HCT116 (cell line): ENCODE measurements at regions not wholly inside any gene's neighbourhood (a gene's known extent, or its start where the extent isn't known, plus 50 kb on each side); places are given as distances from the start of the nearest gene placed in this dataset.

Experiments
- ATAC-seq: fragments of 200-7000 bp; cut with Tn5 transposase; 2 replicates; pipeline ENCODE4 v1.9.1; 2020; ENCODE audit warnings: mild to moderate bottlenecking, moderate library complexity
- BruUV-seq: library from RNA; stranded (reverse); fragments of 400-500 nt; replicated peaks from 2 replicates; lab custom pipeline; 2021; lab: Mats Ljungman, UMichigan
- CTCF ChIA-PET: fragments of 300-600 bp; sonication (Branson Sonifier 250); formaldehyde crosslinking; loops from one replicate; lab custom pipeline; 2021; ENCODE audit warnings: antibody characterized with exemption; lab: Charles Lee
- POLR2A ChIA-PET: fragments of 300-600, 350-600 bp; sonication (Branson Sonifier 250); formaldehyde crosslinking; loops from one replicate; lab custom pipeline; 2021; ENCODE audit warnings: antibody characterized with exemption; lab: Charles Lee
- RAD21 ChIA-PET, 2 experiments: fragments of 300-600 bp; sonication (Branson Sonifier 250); formaldehyde crosslinking; loops; one replicate each; lab custom pipeline; 2023; ENCODE audit warnings: low total read pairs in 2 of 2; ENCODE audit not compliant: uncharacterized antibody in 2 of 2, unreplicated experiment in 2 of 2, low non-redundant PET in 1 of 2; lab: Charles Lee
- DNase-seq: peaks from one replicate; pipeline ENCODE4 v3.0.0-alpha.2; 2010; ENCODE audit warnings: low read depth, low spot score
- H2AFZ ChIP-seq: fragments of 200-600 bp; shearing (Covaris generic), sonication (generic); 2 replicates; pipeline ENCODE4 v1.6.1; 2017; ENCODE audit warnings: low read depth, mixed run types, mixed read lengths, antibody characterized with exemption, low read length; ENCODE audit not compliant: poor library complexity, severe bottlenecking
- H3K27ac ChIP-seq: 2 replicates; pipeline ENCODE4 v1.5.1; 2012; ENCODE audit warnings: low read depth, low read length
- H3K27me3 ChIP-seq: fragments of 200-600 bp; sonication (generic); 2 replicates; pipeline ENCODE4 v1.6.1; 2016; ENCODE audit warnings: mixed run types, low read length, mixed read lengths; ENCODE audit not compliant: insufficient read depth
- H3K36me3 ChIP-seq, 2 experiments: fragments of 200-500 bp in 1 of 2; fragments of 200-600 bp in 1 of 2; sonication (Bioruptor generic) in 1 of 2; sonication (generic) in 1 of 2; 2 replicates each; pipeline versions ENCODE4 v1.5.1 to v1.6.1; 2014 to 2016; ENCODE audit warnings: low read length in 2 of 2, inconsistent platforms in 1 of 2, mixed read lengths in 1 of 2, mixed run types in 1 of 2; ENCODE audit not compliant: insufficient read depth in 2 of 2, control insufficient read depth in 1 of 2
- H3K4me1 ChIP-seq, 2 experiments: fragments of 200-600 bp in 1 of 2; sonication (generic) in 1 of 2; 2 replicates each; pipeline versions ENCODE4 v1.5.1 to v1.6.1; 2012 to 2017; ENCODE audit warnings: low read length in 2 of 2, inconsistent platforms in 1 of 2, mild to moderate bottlenecking in 1 of 2, mixed read lengths in 1 of 2, mixed run types in 1 of 2, moderate library complexity in 1 of 2; ENCODE audit not compliant: insufficient read depth in 2 of 2, control insufficient read depth in 1 of 2
- H3K4me2 ChIP-seq: fragments of 200-600 bp; sonication (generic); 2 replicates; pipeline ENCODE4 v1.6.1; 2017; ENCODE audit warnings: mixed run types, low read length, mixed read lengths
- H3K4me3 ChIP-seq, 2 experiments: fragments of 200-600 bp in 1 of 2; sonication (generic) in 1 of 2; replicated peaks in 1 of 2; 2 replicates each; pipeline ENCODE4 v1.5.1; 2011 to 2016; ENCODE audit warnings: low read length in 2 of 2, control low read depth in 1 of 2, low read depth in 1 of 2, mild to moderate bottlenecking in 1 of 2, mixed read lengths in 1 of 2, mixed run types in 1 of 2
- H3K79me2 ChIP-seq: fragments of 200-600 bp; sonication (generic); 2 replicates; pipeline ENCODE4 v1.6.1; 2017; ENCODE audit warnings: mild to moderate bottlenecking, mixed run types, low read length, moderate library complexity, mixed read lengths; ENCODE audit not compliant: insufficient read depth
- H3K9ac ChIP-seq: fragments of 200-600 bp; sonication (generic); 2 replicates; pipeline ENCODE4 v1.6.1; 2016; ENCODE audit warnings: low read length, mixed read lengths
- H3K9me2 ChIP-seq: fragments of 200-600 bp; sonication (generic), shearing (Covaris generic); 2 replicates; pipeline ENCODE4 v1.6.1; 2017; ENCODE audit warnings: mixed run types, mild to moderate bottlenecking, moderate library complexity; ENCODE audit not compliant: insufficient read depth
- H3K9me3 ChIP-seq, 2 experiments: fragments of 200-500 bp in 1 of 2; fragments of 200-600 bp in 1 of 2; sonication (Bioruptor generic) in 1 of 2; sonication (generic) in 1 of 2; 2 replicates each; pipeline ENCODE4 v1.6.1; 2014 to 2017; ENCODE audit warnings: low read length in 2 of 2, mixed read lengths in 2 of 2, inconsistent platforms in 1 of 2, low read depth in 1 of 2, mild to moderate bottlenecking in 1 of 2, mixed run types in 1 of 2, moderate library complexity in 1 of 2; ENCODE audit not compliant: control insufficient read depth in 1 of 2, insufficient read depth in 1 of 2
- H4K20me1 ChIP-seq: fragments of 200-600 bp; sonication (generic), shearing (Covaris generic); 2 replicates; pipeline ENCODE4 v1.6.1; 2017; ENCODE audit warnings: mixed run types, mild to moderate bottlenecking, moderate library complexity; ENCODE audit not compliant: insufficient read depth
- ATF3 ChIP-seq: IDR thresholded peaks from 2 replicates; pipeline ENCODE4 v1.6.1; 2012
- CEBPB ChIP-seq: IDR thresholded peaks from 2 replicates; pipeline ENCODE4 v1.6.1; 2012; ENCODE audit warnings: low read depth
- CTCF ChIP-seq, 3 experiments: fragments of 200-600 bp in 1 of 3; sonication (generic) in 1 of 3; IDR thresholded peaks in 2 of 3; conservative IDR thresholded peaks in 1 of 3; 2 replicates each; pipeline ENCODE4 v1.5.1; 2012 to 2017; ENCODE audit warnings: low read depth in 2 of 3, low read length in 2 of 3, antibody characterized with exemption in 1 of 3, borderline replicate concordance in 1 of 3, control low read depth in 1 of 3, mild to moderate bottlenecking in 1 of 3, mixed read lengths in 1 of 3, mixed run types in 1 of 3, moderate library complexity in 1 of 3; ENCODE audit not compliant: insufficient read depth in 1 of 3
- ELF1 ChIP-seq: IDR thresholded peaks from 2 replicates; pipeline ENCODE4 v1.6.1; 2012; ENCODE audit warnings: low read depth, borderline replicate concordance
- EZH2 ChIP-seq: fragments of 200-600 bp; sonication (generic); IDR thresholded peaks from 2 replicates; pipeline ENCODE4 v1.6.1; 2017; ENCODE audit warnings: antibody characterized with exemption, mixed run types
- JUND ChIP-seq: IDR thresholded peaks from 2 replicates; pipeline ENCODE4 v1.6.1; 2012
- POLR2AphosphoS5 ChIP-seq: IDR thresholded peaks from 2 replicates; pipeline ENCODE4 v1.6.1; 2011; ENCODE audit warnings: mild to moderate bottlenecking, low read depth, low read length, moderate library complexity
- RAD21 ChIP-seq: IDR thresholded peaks from 2 replicates; pipeline ENCODE4 v1.6.1; 2012; ENCODE audit warnings: low read depth, mild to moderate bottlenecking
- SIN3A ChIP-seq: IDR thresholded peaks from 2 replicates; pipeline ENCODE4 v1.6.1; 2012; ENCODE audit warnings: low read depth
- SP1 ChIP-seq: IDR thresholded peaks from 2 replicates; pipeline ENCODE4 v1.6.1; 2012; ENCODE audit warnings: low read depth
- TCF7L2 ChIP-seq: IDR thresholded peaks from 2 replicates; pipeline ENCODE4 v1.7.0; 2011; ENCODE audit warnings: borderline replicate concordance, inconsistent platforms; ENCODE audit not compliant: insufficient read depth, insufficient read length; ENCODE audit errors: extremely low read depth
- intact Hi-C: fragments of 100-400 bp; cut with micrococcal nuclease; formaldehyde crosslinking; loops from 2 replicates; pipeline ENCODE4 v1.10.0; 2022

DNA sequence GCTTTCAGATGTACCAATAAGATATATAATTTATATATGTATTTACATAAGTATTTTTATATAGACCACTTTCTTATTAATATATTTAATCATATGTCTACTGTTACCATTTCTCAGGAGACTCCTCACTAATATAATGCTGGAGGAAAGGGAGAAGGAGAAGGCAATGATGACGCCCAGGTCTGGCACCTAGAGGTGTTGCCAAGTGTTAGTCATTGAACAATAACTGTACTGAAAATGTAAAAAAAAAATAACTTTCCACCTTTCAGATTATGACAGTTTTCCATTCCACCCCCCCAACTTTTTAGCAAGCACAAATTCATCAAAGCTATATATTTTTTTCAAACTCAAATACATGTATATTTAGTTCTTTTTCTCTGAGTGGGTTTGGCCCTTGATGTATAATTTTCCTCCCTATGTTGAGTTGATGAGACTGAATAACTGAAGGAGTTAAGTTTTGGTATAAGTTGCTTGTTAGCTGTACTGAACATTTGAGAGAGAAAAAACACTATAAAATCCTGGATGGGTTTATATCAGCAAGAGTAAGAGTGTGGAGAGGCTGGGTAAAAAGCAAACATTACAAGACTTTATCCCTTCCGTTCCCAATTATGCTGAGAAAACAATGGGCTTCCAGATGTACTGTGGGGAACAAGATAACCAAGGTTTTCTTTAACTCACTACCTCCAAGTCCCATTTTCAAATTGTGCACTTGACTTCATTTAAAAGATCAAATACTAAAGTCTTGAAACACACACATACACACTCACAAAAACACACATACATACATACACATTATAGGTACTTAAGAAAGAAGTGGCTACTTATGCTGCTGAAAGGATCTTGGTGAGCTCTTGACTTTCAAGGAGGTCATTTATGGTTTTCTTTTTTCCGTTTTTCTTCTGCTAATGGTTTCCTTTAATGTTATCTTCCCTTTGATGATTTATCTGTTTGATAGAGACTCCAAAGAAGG lies 142.8 kb upstream of the IFNE start:
- Histone ChIP-seq H3K4me3 (no peak overlapping the region), H3K79me2 (no peaks in the 10 kb centered on the region), H3K27me3 (no peaks in the 10 kb centered on the region), H2AFZ (peak overlapping the region; percentile 19), H3K36me3 (0 out of 4 replicates have a peak, but pooled peaks cover 0 to 3% of the 10 kb centered on the region in 2 experiments), H3K4me1 (peaks cover 8 to 19% of the 10 kb centered on the region in 2 experiments), H3K9ac (no peak overlapping the region), H3K9me2 (no peaks in the 10 kb centered on the region), H4K20me1 (no peaks in the 10 kb centered on the region), H3K4me2 (no peak overlapping the region), H3K27ac (no peak overlapping the region), H3K9me3 (no peaks in the 10 kb centered on the region)
- ATAC-seq (no peak), DNase-seq (no peak)
- TF ChIP-seq EZH2 (no peak), CTCF (IDR thresholded peaks at IDR 0.05 in 2 of 3, conservative IDR thresholded peaks at IDR 0.05 in 1 of 3; ENCODE audit: borderline replicate concordance in 1 of 3, insufficient read depth in 1 of 3, low read depth in 2 of 3, low read length in 2 of 3) (no peak), ATF3 (no peak), SP1 (no peak), ELF1 (no peak), TCF7L2 (no peak), JUND (no peak), SIN3A (no peak), CEBPB (no peak), RAD21 (no peak), POLR2AphosphoS5 (no peak)
- CTCF ChIA-PET: no interaction called here
- intact Hi-C loops: no loop called here
- RAD21 ChIA-PET: no interaction called here
- BruUV-seq: no TSS peak
- POLR2A ChIA-PET: interaction anchor here (0.8 kb wide), 2 partner anchors 45 to 52 kb away, joined by 3 read pairs; no protein-coding TSS in a partner anchor
